H1 (cell line): ENCODE measurements at regions not wholly inside any gene's neighbourhood (a gene's known extent, or its start where the extent isn't known, plus 50 kb on each side); places are given as distances from the start of the nearest gene placed in this dataset.

Experiments used
- CTCF ChIA-PET: fragments of 300-600 bp; sonication (Branson Sonifier 250); formaldehyde crosslinking; loops from one replicate; lab custom pipeline; 2021; ENCODE audit not compliant: partially characterized antibody; lab: Charles Lee
- POLR2A ChIA-PET: fragments of 300-600 bp; sonication (Branson Sonifier 250); formaldehyde crosslinking; loops from one replicate; lab custom pipeline; 2021; ENCODE audit warnings: inconsistent platforms; ENCODE audit not compliant: partially characterized antibody; lab: Charles Lee
- DNase-seq, 2 experiments: peaks; one replicate each; pipeline versions ENCODE4 v3.0.0 to v3.0.0-alpha.2; 2010 to 2022; ENCODE audit warnings: low spot score in 2 of 2, low read depth in 1 of 2, mixed read lengths in 1 of 2
- FAIRE-seq: peaks from 2 replicates; lab custom pipeline; 2011; peaks lifted over from hg19 to GRCh38; lab: Jason Lieb, UNC
- H2AFZ ChIP-seq: 2 replicates; pipeline ENCODE4 v1.8.1; 2012; ENCODE audit warnings: low read length, inconsistent platforms
- H2AK5ac ChIP-seq: 2 replicates; pipeline ENCODE4 v1.6.1; 2013; ENCODE audit warnings: low read depth, low read length
- H2BK120ac ChIP-seq: replicated peaks from 2 replicates; pipeline ENCODE3; 2013; ENCODE audit warnings: low read depth, low read length, inconsistent platforms
- H2BK12ac ChIP-seq: 2 replicates; pipeline ENCODE4 v1.6.1; 2013; ENCODE audit warnings: low read depth, low read length
- H2BK15ac ChIP-seq: 2 replicates; pipeline ENCODE4 v1.6.1; 2013; ENCODE audit warnings: low read length
- H2BK20ac ChIP-seq: 2 replicates; pipeline ENCODE4 v1.6.1; 2013; ENCODE audit warnings: low read length
- H2BK5ac ChIP-seq: 2 replicates; pipeline ENCODE4 v1.6.1; 2013; ENCODE audit warnings: low read depth, low read length
- H3K14ac ChIP-seq: 2 replicates; pipeline ENCODE4 v1.6.1; 2013; ENCODE audit warnings: inconsistent platforms; ENCODE audit not compliant: insufficient read length
- H3K18ac ChIP-seq: 2 replicates; pipeline ENCODE4 v1.6.1; 2013; ENCODE audit warnings: low read length; ENCODE audit errors: extremely low read depth
- H3K23ac ChIP-seq: 2 replicates; pipeline ENCODE4 v1.6.1; 2013; ENCODE audit warnings: inconsistent platforms; ENCODE audit not compliant: insufficient read length
- H3K23me2 ChIP-seq: 2 replicates; pipeline ENCODE4 v1.6.1; 2013; ENCODE audit warnings: low read depth, low read length
- H3K27ac ChIP-seq: 2 replicates; pipeline ENCODE4 v1.6.1; 2011; ENCODE audit warnings: low read depth, low read length, inconsistent platforms
- H3K27me3 ChIP-seq, 4 experiments: replicated peaks in 1 of 4; 1 replicate in 1 of 4; 2 replicates in 3 of 4; pipeline versions ENCODE4 v1.6.1 to v1.8.1; 2011 to 2013; ENCODE audit warnings: low read length in 3 of 4, mild to moderate bottlenecking in 3 of 4, inconsistent platforms in 2 of 4, mixed read lengths in 2 of 4, moderate library complexity in 1 of 4; ENCODE audit not compliant: control insufficient read depth in 3 of 4, insufficient read depth in 3 of 4; ENCODE audit errors: extremely low read depth in 1 of 4
- H3K36me3 ChIP-seq, 4 experiments: 2 replicates each; pipeline versions ENCODE4 v1.6.1 to v1.8.1; 2011 to 2013; ENCODE audit warnings: mild to moderate bottlenecking in 4 of 4, low read length in 3 of 4, moderate library complexity in 2 of 4, control low read depth in 1 of 4, inconsistent platforms in 1 of 4; ENCODE audit not compliant: insufficient read depth in 4 of 4, control insufficient read depth in 2 of 4
- H3K4ac ChIP-seq: replicated peaks from 2 replicates; pipeline ENCODE3; 2013; ENCODE audit warnings: low read length, low read depth, mixed read lengths, inconsistent platforms; ENCODE audit not compliant: insufficient read length
- H3K4me1 ChIP-seq, 4 experiments: replicated peaks in 1 of 4; 1 replicate in 1 of 4; 2 replicates in 3 of 4; pipeline versions ENCODE4 v1.6.1 to v1.8.1; 2011 to 2013; ENCODE audit warnings: low read length in 3 of 4, inconsistent platforms in 2 of 4, mixed read lengths in 1 of 4; ENCODE audit not compliant: insufficient read depth in 4 of 4, control insufficient read depth in 3 of 4
- H3K4me2 ChIP-seq, 2 experiments: 2 replicates each; pipeline versions ENCODE4 v1.6.1 to v1.8.1; 2011 to 2013; ENCODE audit warnings: low read depth in 2 of 2, low read length in 2 of 2, control low read depth in 1 of 2, inconsistent platforms in 1 of 2, mild to moderate bottlenecking in 1 of 2; ENCODE audit not compliant: insufficient read depth in 1 of 2
- H3K4me3 ChIP-seq, 4 experiments: fragments of 200-600, 300-600 bp in 1 of 4; sonication (generic), shearing (Covaris generic), sonication (Bioruptor Twin) in 1 of 4; 2 replicates each; pipeline versions ENCODE4 v1.5.1 to v1.8.1; 2011 to 2016; ENCODE audit warnings: low read length in 4 of 4, low read depth in 3 of 4, control low read depth in 2 of 4, inconsistent platforms in 2 of 4, mild to moderate bottlenecking in 2 of 4, mixed read lengths in 1 of 4, moderate library complexity in 1 of 4; ENCODE audit not compliant: insufficient read depth in 2 of 4; ENCODE audit errors: extremely low read depth in 1 of 4
- H3K56ac ChIP-seq: replicated peaks from 2 replicates; pipeline ENCODE3; 2013; ENCODE audit warnings: low read depth, mild to moderate bottlenecking, mixed read lengths, low read length, inconsistent platforms; ENCODE audit not compliant: insufficient read length
- H3K79me1 ChIP-seq: 2 replicates; pipeline ENCODE4 v1.6.1; 2013; ENCODE audit warnings: low read depth, low read length, control low read depth
- H3K79me2 ChIP-seq, 2 experiments: 2 replicates each; pipeline versions ENCODE4 v1.6.1 to v1.8.1; 2012 to 2013; ENCODE audit warnings: low read length in 2 of 2, mild to moderate bottlenecking in 2 of 2, inconsistent platforms in 1 of 2; ENCODE audit not compliant: insufficient read depth in 2 of 2, control insufficient read depth in 1 of 2
- H3K9ac ChIP-seq, 4 experiments: replicated peaks in 1 of 4; 1 replicate in 1 of 4; 2 replicates in 3 of 4; pipeline versions ENCODE4 v1.6.1 to v1.8.1; 2011 to 2013; ENCODE audit warnings: low read depth in 3 of 4, low read length in 3 of 4, control low read depth in 2 of 4, mild to moderate bottlenecking in 2 of 4, moderate library complexity in 2 of 4, inconsistent platforms in 1 of 4; ENCODE audit errors: extremely low read depth in 1 of 4
- H3K9me3 ChIP-seq, 2 experiments: 2 replicates each; pipeline versions ENCODE4 v1.6.1 to v1.8.1; 2012 to 2013; ENCODE audit warnings: mild to moderate bottlenecking in 2 of 2, moderate library complexity in 2 of 2, control low read depth in 1 of 2, inconsistent platforms in 1 of 2, low read depth in 1 of 2, low read length in 1 of 2, mixed read lengths in 1 of 2; ENCODE audit not compliant: insufficient read depth in 2 of 2
- H4K20me1 ChIP-seq, 2 experiments: replicated peaks in 1 of 2; 2 replicates each; pipeline versions ENCODE3 to v1.8.1; 2011 to 2013; ENCODE audit warnings: inconsistent platforms in 2 of 2, low read length in 2 of 2, mild to moderate bottlenecking in 1 of 2; ENCODE audit not compliant: insufficient read depth in 2 of 2, control insufficient read depth in 1 of 2
- H4K5ac ChIP-seq: 2 replicates; pipeline ENCODE4 v1.6.1; 2013; ENCODE audit warnings: low read length, low read depth, mixed read lengths, inconsistent platforms; ENCODE audit not compliant: insufficient read length
- H4K8ac ChIP-seq: 2 replicates; pipeline ENCODE4 v1.8.0; 2013; ENCODE audit warnings: mild to moderate bottlenecking, moderate library complexity, low read length, inconsistent platforms; ENCODE audit not compliant: insufficient read depth; ENCODE audit errors: extremely low read depth
- H4K91ac ChIP-seq: replicated peaks from 2 replicates; pipeline ENCODE3; 2013; ENCODE audit warnings: low read length, mixed read lengths, inconsistent platforms; ENCODE audit not compliant: insufficient read length
- BCL11A ChIP-seq, 2 experiments: IDR thresholded peaks; one replicate each; pipeline ENCODE4 v1.6.1; 2011; ENCODE audit warnings: low read depth in 2 of 2, low read length in 2 of 2, mild to moderate bottlenecking in 2 of 2
- GABPA ChIP-seq: IDR thresholded peaks from 2 replicates; pipeline ENCODE4 v1.6.1; 2011; ENCODE audit warnings: mild to moderate bottlenecking, low read length, moderate library complexity, borderline replicate concordance; ENCODE audit not compliant: insufficient read depth
- JUN ChIP-seq: IDR thresholded peaks from 2 replicates; pipeline ENCODE4 v1.6.1; 2011; ENCODE audit warnings: low read depth, mild to moderate bottlenecking, improper control_type of control experiment, low read length
- POU5F1 ChIP-seq: IDR thresholded peaks from 2 replicates; pipeline ENCODE4 v1.6.1; 2011; ENCODE audit warnings: low read depth, mild to moderate bottlenecking, low read length, moderate library complexity
- SIN3A ChIP-seq, 2 experiments: IDR thresholded peaks in 1 of 2; conservative IDR thresholded peaks in 1 of 2; 2 replicates each; pipeline ENCODE4 v1.6.1; 2011 to 2012; ENCODE audit warnings: low read length in 2 of 2, improper control_type of control experiment in 1 of 2, low read depth in 1 of 2, mild to moderate bottlenecking in 1 of 2
- SIX5 ChIP-seq: IDR thresholded peaks from 2 replicates; pipeline ENCODE4 v1.6.1; 2011; ENCODE audit warnings: mild to moderate bottlenecking, low read depth, low read length
- WGBS, 2 experiments: shearing (Covaris generic) in 1 of 2; methylation state at CpG; one replicate each; pipeline versions ENCODE4 v1.1.6 to v1.1.7; 2013 to 2015; ENCODE audit warnings: low lambda C conversion rate in 2 of 2, mixed read lengths in 2 of 2, inconsistent platforms in 1 of 2, low coverage in 1 of 2, missing lambda C conversion rate in 1 of 2; ENCODE audit not compliant: insufficient replicate concordance in 2 of 2, insufficient coverage in 1 of 2, insufficient read length in 1 of 2; ENCODE audit errors: extremely low coverage in 1 of 2, missing lambda C conversion rate in 1 of 2; 5-methylcytosine and 5-hydroxymethylcytosine counted together

GRCh38 chr12:66920205-66920604 is 241.3 kb upstream of the GRIP1 start:
- no peak for FAIRE-seq
- CTCF ChIA-PET, result interaction anchor here (1.0 kb wide), 1 partner anchor 10 kb away, joined by 4 read pairs; no protein-coding TSS in a partner anchor
- no peak overlapping the region for H3K27ac ChIP-seq

More at GRCh38 chr12:66920205-66920604, 241.3 kb upstream of the GRIP1 start:
- POLR2A ChIA-PET, result no interaction called here
- Histone ChIP-seq H2BK20ac (no peak overlapping the region), H4K8ac (no peak overlapping the region), H2AK5ac (no peak overlapping the region), H3K9ac (no peak overlapping the region), H4K5ac (no peak overlapping the region), H3K4ac (no peak overlapping the region), H3K27me3 (no peaks in the 10 kb centered on the region), H3K4me3 (no peak overlapping the region), H3K18ac (no peak overlapping the region), H3K79me1 (no peaks in the 10 kb centered on the region; the same call in 1 of the 2 replicates), H3K79me2 (no peaks in the 10 kb centered on the region; a peak in 1 of 4 replicates), H3K36me3 (no peaks in the 10 kb centered on the region), H2BK120ac (no peak overlapping the region), H2BK12ac (no peak overlapping the region), H3K14ac (no peak overlapping the region)
- no peak for DNase-seq
- TF ChIP-seq BCL11A (IDR thresholded peaks at IDR 0.05; ENCODE audit: low read depth in 2 of 2, low read length in 2 of 2), result no peak
- TF ChIP-seq POU5F1, result no peak
- no peak for TF ChIP-seq SIX5
- TF ChIP-seq SIN3A (conservative IDR thresholded peaks at IDR 0.05 in 1 of 2, IDR thresholded peaks at IDR 0.05 in 1 of 2; ENCODE audit: low read depth in 1 of 2, low read length in 2 of 2), result no peak
- no peak for TF ChIP-seq JUN
- TF ChIP-seq GABPA, result no peak
- TF ChIP-seq, all 59 proteins: peak for 0
- Histone ChIP-seq H2BK15ac (no peak overlapping the region), H4K91ac (no peak overlapping the region), H3K9me3 (no peaks in the 10 kb centered on the region), H4K20me1 (no peaks in the 10 kb centered on the region), H2AFZ (no peak overlapping the region), H3K23me2 (no peaks in the 10 kb centered on the region), H3K23ac (no peak overlapping the region), H3K4me1 (peaks cover 0 to 10% (median 1%) of the 10 kb centered on the region in 4 experiments; a peak in 2 of 7 replicates), H3K56ac (no peak overlapping the region), H2BK5ac (no peak overlapping the region), H3K4me2 (no peak overlapping the region)
- WGBS, 2 experiments, result 85% methylated on average over 3 of the region's 3 CpGs; no CpG with 5 or more reads in 1 of the 2 experiments
